Heart right ventricle (tissue), 16 donors: ENCODE measurements at regions not wholly inside any gene's neighbourhood (a gene's known extent, or its start where the extent isn't known, plus 50 kb on each side); places are given as distances from the start of the nearest gene placed in this dataset.

Experiments used
- ATAC-seq, 8 donors: fragments of 200-7000 bp; cut with Tn5 transposase; one replicate each; pipeline ENCODE4 v1.9.1; 2020; ENCODE audit warnings: mild to moderate bottlenecking in 8 of 8, moderate library complexity in 8 of 8, moderate number of reproducible peaks in 1 of 8
- DNase-seq, 2 donors: peaks; one replicate each; pipeline ENCODE4 v3.0.0-alpha.2; 2020
- H3K27ac ChIP-seq, 10 donors: fragments of 200-600 bp; sonication (generic) in 2 of 10; one replicate each; pipeline versions ENCODE4 v1.5.0 to v1.8.0; 2020 to 2022; ENCODE audit warnings: mild to moderate bottlenecking in 3 of 10
- H3K27me3 ChIP-seq, 7 donors: fragments of 200-600 bp; one replicate each; pipeline ENCODE4 v1.8.0; 2021 to 2022; ENCODE audit warnings: mild to moderate bottlenecking in 2 of 7
- H3K36me3 ChIP-seq, 9 donors: fragments of 200-600 bp; sonication (generic) in 1 of 9; one replicate each; pipeline versions ENCODE4 v1.5.0 to v1.8.0; 2020 to 2022; ENCODE audit warnings: mild to moderate bottlenecking in 2 of 9
- H3K4me1 ChIP-seq, 9 donors: fragments of 200-600 bp; sonication (generic) in 1 of 9; one replicate each; pipeline versions ENCODE4 v1.5.0 to v1.8.0; 2020 to 2022; ENCODE audit warnings: mild to moderate bottlenecking in 4 of 9
- H3K4me3 ChIP-seq, 10 donors: fragments of 200-600 bp; sonication (generic) in 2 of 10; one replicate each; pipeline versions ENCODE4 v1.5.0 to v1.8.0; 2020 to 2022; ENCODE audit warnings: mild to moderate bottlenecking in 7 of 10, moderate library complexity in 2 of 10
- H3K9me3 ChIP-seq, 11 donors: fragments of 200-600 bp in 10 of 11; sonication (generic) in 2 of 11; one replicate each; pipeline versions ENCODE4 v1.5.0 to v1.8.0; 2013 to 2022; ENCODE audit warnings: mild to moderate bottlenecking in 2 of 11, control low read depth in 1 of 11, moderate library complexity in 1 of 11
- WGBS, 2 donors: extraction: QIAGEN DNeasy Blood & Tissue Kit; methylation state at CpG; one replicate each; pipeline ENCODE4 v1.1.7; 2013; ENCODE audit warnings: inconsistent platforms in 1 of 2; 5-methylcytosine and 5-hydroxymethylcytosine counted together
- intact Hi-C, 10 donors: fragments of 100-400 bp; cut with DNase I; formaldehyde crosslinking; loops; one replicate each; pipeline versions ENCODE4 v1.11.1 to v1.14.2; 2022
- TF ChIP-seq, protein P1 (sequence below), 9 donors: fragments of 200-600 bp; sonication (generic) in 2 of 9; IDR thresholded peaks; one replicate each; pipeline versions ENCODE4 v1.5.0 to v1.8.0; 2021 to 2022; ENCODE audit warnings: antibody characterized with exemption in 9 of 9, mild to moderate bottlenecking in 5 of 9, moderate library complexity in 1 of 9
- donor health status: Arrhythmogenic right ventricular cardiomyopathy.
- donor health status: ischemic (EF 13 %, LVEDD 7.1; RV severe dilation, severe dysfunction).
- donor health status: healthy with polysubstance abuse.
- donor health status: DM: no; HTN: yes; CAD: no.
- donor health status: DM: no; HTN: no; CAD: no.
- donor health status: ischemic (EF 25% LVEDD 6.9; RV normal size, moderate dysfunction).
- donor health status: ischemic (EF 25% LVEDD 5.7; RV mildly dilated, moderate dysfunction).
- donor health status: healthy.
- donor health status: DM: yes; HTN: yes; CAD: no.
- donor health status: Ischemic cardiomyopathy.
- donor health status: ischemic (EF 35%, LVEDD 5.7; RV mildly dilated, moderate dysfunction).
- donor health status: nonischemic (EF 11% LVEDD 7.7; RV severe dilation, severe dysfunction).
- donor health status: DM: yes; HTN: yes; CAD: no.
- donor health status: PGD.
- donor health status: ischemic (EF 29% LVEDD 5.4; RV normal size, mild dysfunction).
- donor health status: nonischemic (EF 23%, LVEDD 6.1; RV moderate dilation, normal function).

DNA sequence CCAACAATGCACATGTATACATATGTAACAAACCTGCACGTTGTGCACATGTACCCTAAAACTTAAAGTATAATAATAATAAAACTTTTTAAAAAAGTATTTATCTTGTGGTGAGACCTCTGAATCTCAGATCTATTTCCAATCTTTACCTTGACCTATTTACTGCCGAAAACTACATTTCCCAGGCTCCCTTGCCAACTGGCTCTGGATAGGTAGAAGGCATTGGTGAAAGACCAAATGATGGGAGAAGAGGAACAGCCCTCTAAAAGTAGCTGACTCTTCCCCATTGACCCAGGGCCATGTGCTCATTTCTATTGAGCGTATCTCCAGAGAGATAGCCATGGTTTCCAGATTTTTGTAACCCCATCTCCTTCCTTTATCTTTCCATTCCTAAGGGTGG lies 247.4 kb downstream of the GPAM start:
- Histone ChIP-seq H3K9me3 (peaks cover 0 to 7% (median 0%) of the 10 kb centered on the region in 11 donors), H3K36me3 (no peaks in the 10 kb centered on the region), H3K4me3 (no peak overlapping the region), H3K27me3 (peaks cover 0 to 4% (median 0%) of the 10 kb centered on the region in 7 donors), H3K27ac (no peak overlapping the region), H3K4me1 (no peaks in the 10 kb centered on the region)
- WGBS, 2 donors, result 70 to 71% methylated on average over 3 of the region's 3 CpGs
- ATAC-seq (no peak), DNase-seq (no peak)
- intact Hi-C loops, result no loop called here
- TF ChIP-seq, protein P1, sequence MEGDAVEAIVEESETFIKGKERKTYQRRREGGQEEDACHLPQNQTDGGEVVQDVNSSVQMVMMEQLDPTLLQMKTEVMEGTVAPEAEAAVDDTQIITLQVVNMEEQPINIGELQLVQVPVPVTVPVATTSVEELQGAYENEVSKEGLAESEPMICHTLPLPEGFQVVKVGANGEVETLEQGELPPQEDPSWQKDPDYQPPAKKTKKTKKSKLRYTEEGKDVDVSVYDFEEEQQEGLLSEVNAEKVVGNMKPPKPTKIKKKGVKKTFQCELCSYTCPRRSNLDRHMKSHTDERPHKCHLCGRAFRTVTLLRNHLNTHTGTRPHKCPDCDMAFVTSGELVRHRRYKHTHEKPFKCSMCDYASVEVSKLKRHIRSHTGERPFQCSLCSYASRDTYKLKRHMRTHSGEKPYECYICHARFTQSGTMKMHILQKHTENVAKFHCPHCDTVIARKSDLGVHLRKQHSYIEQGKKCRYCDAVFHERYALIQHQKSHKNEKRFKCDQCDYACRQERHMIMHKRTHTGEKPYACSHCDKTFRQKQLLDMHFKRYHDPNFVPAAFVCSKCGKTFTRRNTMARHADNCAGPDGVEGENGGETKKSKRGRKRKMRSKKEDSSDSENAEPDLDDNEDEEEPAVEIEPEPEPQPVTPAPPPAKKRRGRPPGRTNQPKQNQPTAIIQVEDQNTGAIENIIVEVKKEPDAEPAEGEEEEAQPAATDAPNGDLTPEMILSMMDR (IDR thresholded peaks at IDR 0.05), result no peak

GRCh38 chr10:111944331-111944730 lies 239.2 kb downstream of the GPAM start:
- Histone ChIP-seq H3K36me3 (no peaks in the 10 kb centered on the region), H3K4me1 (no peaks in the 10 kb centered on the region), H3K27me3 (peaks cover 0 to 6% (median 0%) of the 10 kb centered on the region in 7 donors), H3K9me3 (peaks cover 0 to 23% (median 4%) of the 10 kb centered on the region in 11 donors), H3K4me3 (no peak overlapping the region), H3K27ac (no peak overlapping the region)
- 55 to 66% methylated on average over 6 of the region's 6 CpGs for WGBS, 2 donors
- DNase-seq, result no peak
- intact Hi-C loops, result no loop called here
- no peak for ATAC-seq
- TF ChIP-seq, protein P1 (IDR thresholded peaks at IDR 0.05), result no peak

DNA sequence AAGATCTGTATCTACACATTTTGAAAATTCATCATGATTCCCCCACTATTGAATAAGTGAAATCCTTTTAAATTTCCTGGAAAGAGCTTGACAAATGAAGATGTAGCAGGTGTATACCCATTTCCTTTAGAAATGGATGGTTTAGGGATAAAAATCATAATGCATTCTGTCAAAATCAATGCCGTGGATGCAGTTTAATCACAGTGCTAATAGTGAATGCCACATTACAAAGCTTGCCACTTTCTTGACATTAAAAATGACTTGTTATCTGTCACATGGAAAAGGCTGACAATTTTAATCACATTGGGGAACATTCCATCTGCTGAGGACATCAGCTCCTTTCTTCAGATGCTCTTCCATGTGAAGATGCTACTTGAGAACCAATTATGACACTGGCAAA lies 229.6 kb downstream of the GPAM start:
- Histone ChIP-seq H3K9me3 (peaks cover 0 to 40% (median 0%) of the 10 kb centered on the region in 11 donors), H3K4me1 (no peaks in the 10 kb centered on the region), H3K27me3 (no peaks in the 10 kb centered on the region), H3K27ac (no peak overlapping the region), H3K4me3 (no peak overlapping the region), H3K36me3 (no peaks in the 10 kb centered on the region)
- ATAC-seq (no peak), DNase-seq (no peak)
- intact Hi-C loops, result no loop called here
- TF ChIP-seq, protein P1 (IDR thresholded peaks at IDR 0.05), result no peak
- 70 to 87% methylated on average over 1 of the region's 1 CpG for WGBS, 2 donors

DNA sequence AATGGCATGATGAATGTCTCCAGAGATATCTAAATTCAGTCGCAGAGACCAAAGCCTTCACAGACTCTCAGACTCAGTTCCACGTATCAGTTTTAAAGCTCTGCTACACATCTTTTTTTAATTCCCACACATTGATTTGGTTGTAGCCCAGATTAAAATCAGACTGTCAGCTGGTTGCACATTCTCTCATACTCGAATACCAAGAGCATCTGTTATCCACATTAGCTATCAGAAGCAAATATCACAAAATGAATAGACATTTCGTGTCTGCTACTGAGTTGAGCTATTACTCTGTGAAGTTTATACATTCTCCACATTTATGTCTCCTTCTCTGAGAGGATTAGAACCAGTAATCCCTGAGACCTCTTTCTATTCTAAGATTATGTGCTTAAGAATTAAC lies 229.2 kb downstream of the GPAM start:
- Histone ChIP-seq H3K27me3 (no peaks in the 10 kb centered on the region), H3K27ac (no peak overlapping the region), H3K36me3 (no peaks in the 10 kb centered on the region), H3K4me3 (no peak overlapping the region), H3K9me3 (peaks cover 0 to 35% (median 0%) of the 10 kb centered on the region in 11 donors), H3K4me1 (no peaks in the 10 kb centered on the region)
- TF ChIP-seq, protein P1 (IDR thresholded peaks at IDR 0.05), result no peak
- 70% methylated on average over 4 of the region's 4 CpGs for WGBS, 2 donors
- no peak for ATAC-seq
- intact Hi-C loops, result no loop called here
- no peak for DNase-seq
